Skeletal muscle cell (primary cell): ENCODE measurements at regions not wholly inside any gene's neighbourhood (a gene's known extent, or its start where the extent isn't known, plus 50 kb on each side); places are given as distances from the start of the nearest gene placed in this dataset.

Experiments used
- DNase-seq: peaks from one replicate; pipeline ENCODE4 v3.0.0-alpha.2; 2010; ENCODE audit warnings: low read depth
- H3K4me3 ChIP-seq: 2 replicates; pipeline ENCODE4 v1.5.1; 2011; ENCODE audit warnings: low read depth, mild to moderate bottlenecking, control low read depth, low read length, moderate library complexity

- no peak for DNase-seq
- no peak overlapping the region for H3K4me3 ChIP-seq
These were observed 50.3 kb upstream of the DPH6 start for GRCh38 chr15:35596285-35596684.

- H3K4me3 ChIP-seq = no peak overlapping the region
- no peak for DNase-seq
These were observed 56.9 kb upstream of the DPH6 start for GRCh38 chr15:35602836-35603235.

GRCh38 chr15:35603301-35603700 is 57.3 kb upstream of the DPH6 start:
- H3K4me3 ChIP-seq = no peak overlapping the region
- DNase-seq = peak; percentile 59

- H3K4me3 ChIP-seq = no peak overlapping the region
- DNase-seq = no peak
These were observed 57.9 kb upstream of the DPH6 start for GRCh38 chr15:35603856-35604255.

GRCh38 chr15:35605764-35606449 is 59.9 kb upstream of the DPH6 start:
- H3K4me3 ChIP-seq = no peak overlapping the region
- DNase-seq = no peak

GRCh38 chr15:35606450-35606779 is 60.5 kb upstream of the DPH6 start:
- H3K4me3 ChIP-seq = no peak overlapping the region
- DNase-seq = no peak

GRCh38 chr15:35616498-35617271 is 70.7 kb upstream of the DPH6 start:
- DNase-seq = no peak
- H3K4me3 ChIP-seq = no peak overlapping the region

GRCh38 chr15:35618260-35619188 is 72.6 kb upstream of the DPH6 start:
- DNase-seq = no peak
- H3K4me3 ChIP-seq = no peak overlapping the region

- H3K4me3 ChIP-seq = no peak overlapping the region
- peak; percentile 43 for DNase-seq
These were observed 76.8 kb upstream of the DPH6 start for GRCh38 chr15:35622641-35623340.

GRCh38 chr15:35624881-35625280 is 78.9 kb upstream of the DPH6 start:
- H3K4me3 ChIP-seq = no peak overlapping the region
- peak; percentile 91 for DNase-seq

- no peak overlapping the region for H3K4me3 ChIP-seq
- DNase-seq = no peak
These were observed 80.8 kb upstream of the DPH6 start for GRCh38 chr15:35626571-35627318.

- DNase-seq = no peak
- H3K4me3 ChIP-seq = no peak overlapping the region
These were observed 81.7 kb upstream of the DPH6 start for GRCh38 chr15:35627696-35628095.

- no peak overlapping the region for H3K4me3 ChIP-seq
- DNase-seq = no peak
These were observed 83.8 kb upstream of the DPH6 start for GRCh38 chr15:35629766-35630165.

- DNase-seq = peak; percentile 57
- H3K4me3 ChIP-seq = no peak overlapping the region
These were observed 84.6 kb upstream of the DPH6 start for GRCh38 chr15:35630532-35630931.

- no peak overlapping the region for H3K4me3 ChIP-seq
- no peak for DNase-seq
These were observed 85.0 kb upstream of the DPH6 start for GRCh38 chr15:35630985-35631384.

- H3K4me3 ChIP-seq = no peak overlapping the region
- no peak for DNase-seq
These were observed 87.7 kb upstream of the DPH6 start for GRCh38 chr15:35633677-35634076.

GRCh38 chr15:35646790-35647189 is 100.8 kb upstream of the DPH6 start:
- DNase-seq = no peak
- H3K4me3 ChIP-seq = no peak overlapping the region

- DNase-seq = no peak
These were observed 101.3 kb upstream of the DPH6 start for GRCh38 chr15:35647303-35647702.

GRCh38 chr15:35648941-35649340 is 103.0 kb upstream of the DPH6 start:
- no peak overlapping the region for H3K4me3 ChIP-seq

More at GRCh38 chr15:35647303-35647702, 101.3 kb upstream of the DPH6 start:
- no peak overlapping the region for H3K4me3 ChIP-seq

More at GRCh38 chr15:35648941-35649340, 103.0 kb upstream of the DPH6 start:
- no peak for DNase-seq
